ENCODE measurements at regions not wholly inside any gene's neighbourhood (a gene's known extent, or its start where the extent isn't known, plus 50 kb on each side); places are given as distances from the start of the nearest gene placed in this dataset.

DNA sequence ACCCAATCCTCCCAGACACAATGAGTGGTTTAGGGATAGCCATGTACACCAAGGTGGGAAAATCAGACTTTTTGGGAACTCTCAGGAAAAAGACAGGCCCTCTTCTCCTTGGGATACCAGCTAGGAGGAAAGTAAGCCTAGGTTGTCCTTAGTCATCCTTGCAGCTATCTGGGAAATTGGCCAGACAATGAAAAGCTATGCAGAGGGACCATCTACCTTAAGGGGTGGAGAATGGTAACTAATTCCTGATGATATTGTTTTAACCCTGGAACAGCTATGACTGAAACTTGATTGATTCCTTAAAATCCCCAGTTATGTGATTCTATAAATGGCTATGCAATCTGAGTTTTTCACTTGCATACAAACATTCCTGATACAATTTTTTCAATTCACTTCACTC is 88.9 kb upstream of the BNC2 start:
- no peaks in the 10 kb centered on the region for H3K9me3 ChIP-seq
- TF ChIP-seq EP300 (IDR thresholded peaks at IDR 0.05), result no peak
- TF ChIP-seq, protein P1, sequence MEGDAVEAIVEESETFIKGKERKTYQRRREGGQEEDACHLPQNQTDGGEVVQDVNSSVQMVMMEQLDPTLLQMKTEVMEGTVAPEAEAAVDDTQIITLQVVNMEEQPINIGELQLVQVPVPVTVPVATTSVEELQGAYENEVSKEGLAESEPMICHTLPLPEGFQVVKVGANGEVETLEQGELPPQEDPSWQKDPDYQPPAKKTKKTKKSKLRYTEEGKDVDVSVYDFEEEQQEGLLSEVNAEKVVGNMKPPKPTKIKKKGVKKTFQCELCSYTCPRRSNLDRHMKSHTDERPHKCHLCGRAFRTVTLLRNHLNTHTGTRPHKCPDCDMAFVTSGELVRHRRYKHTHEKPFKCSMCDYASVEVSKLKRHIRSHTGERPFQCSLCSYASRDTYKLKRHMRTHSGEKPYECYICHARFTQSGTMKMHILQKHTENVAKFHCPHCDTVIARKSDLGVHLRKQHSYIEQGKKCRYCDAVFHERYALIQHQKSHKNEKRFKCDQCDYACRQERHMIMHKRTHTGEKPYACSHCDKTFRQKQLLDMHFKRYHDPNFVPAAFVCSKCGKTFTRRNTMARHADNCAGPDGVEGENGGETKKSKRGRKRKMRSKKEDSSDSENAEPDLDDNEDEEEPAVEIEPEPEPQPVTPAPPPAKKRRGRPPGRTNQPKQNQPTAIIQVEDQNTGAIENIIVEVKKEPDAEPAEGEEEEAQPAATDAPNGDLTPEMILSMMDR (IDR thresholded peaks at IDR 0.05), result no peak
- TF ChIP-seq POLR2A (IDR thresholded peaks at IDR 0.05), result no peak
- no peaks in the 10 kb centered on the region for H3K27me3 ChIP-seq
- intact Hi-C loops (cut with DNase I), result no loop called here
- no peak overlapping the region for H3K27ac ChIP-seq
- no peak for DNase-seq
- H3K4me1 ChIP-seq (ENCODE audit: insufficient read depth), result no peaks in the 10 kb centered on the region
- H3K4me3 ChIP-seq, result no peak overlapping the region
- H3K36me3 ChIP-seq, result no peaks in the 10 kb centered on the region

DNA sequence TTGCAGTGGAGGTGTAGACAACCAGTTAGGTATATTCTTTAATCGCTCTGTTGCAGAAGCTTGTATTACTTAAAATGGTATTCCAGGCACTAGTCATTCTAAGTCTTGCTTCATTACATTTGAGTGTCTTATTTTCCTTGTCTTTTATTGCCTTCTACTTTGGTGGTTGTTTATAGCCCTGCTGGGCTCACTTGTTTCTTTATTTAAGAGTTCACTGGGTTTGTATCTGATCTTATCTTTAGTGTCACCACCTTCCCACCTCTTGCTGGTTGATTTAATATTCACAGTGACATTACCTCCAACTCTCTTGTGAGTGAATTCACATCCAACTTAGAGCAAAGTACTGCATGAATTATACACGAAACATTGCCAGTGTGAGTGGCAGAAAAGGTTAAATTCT is 83.6 kb upstream of the BNC2 start:
- no peaks in the 10 kb centered on the region for H3K4me1 ChIP-seq (ENCODE audit: insufficient read depth)
- TF ChIP-seq, protein P1 (IDR thresholded peaks at IDR 0.05), result no peak
- TF ChIP-seq POLR2A (IDR thresholded peaks at IDR 0.05) (no peak), EP300 (IDR thresholded peaks at IDR 0.05) (no peak)
- H3K36me3 ChIP-seq, result no peaks in the 10 kb centered on the region
- H3K27me3 ChIP-seq, result no peaks in the 10 kb centered on the region
- WGBS, 3 donors, result 89 to 91% (median 91%) methylated on average over 2 of the region's 2 CpGs
- no peak for DNase-seq
- H3K9me3 ChIP-seq, result no peaks in the 10 kb centered on the region
- H3K4me3 ChIP-seq, result no peak overlapping the region
- intact Hi-C loops (cut with DNase I), result loop anchor here in 1 of 4 donors (5.0 kb wide), 1 partner anchor 1578 kb away; no protein-coding TSS in a partner anchor
- H3K27ac ChIP-seq, result no peak overlapping the region

DNA sequence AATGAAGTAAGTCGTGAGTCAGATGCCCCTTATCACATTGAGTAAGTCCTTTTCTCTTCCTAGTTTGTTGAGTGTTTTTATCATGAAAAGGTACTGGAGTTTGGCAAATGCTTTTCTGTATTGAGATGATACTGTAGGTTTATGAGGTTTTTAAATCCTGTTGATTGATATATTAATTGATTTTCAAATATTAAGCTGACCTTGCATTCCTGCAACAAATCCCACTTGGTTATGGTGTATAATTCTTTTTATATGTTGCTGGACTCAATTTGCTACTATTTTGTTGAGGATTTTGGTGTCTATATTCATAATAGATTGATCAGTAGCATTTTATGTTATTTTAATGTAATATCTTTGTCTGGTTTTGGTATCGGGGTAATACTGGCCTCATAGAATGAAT is 81.0 kb upstream of the BNC2 start:
- no peaks in the 10 kb centered on the region for H3K27me3 ChIP-seq
- TF ChIP-seq EP300 (IDR thresholded peaks at IDR 0.05), result no peak
- TF ChIP-seq, protein P1 (IDR thresholded peaks at IDR 0.05), result no peak
- TF ChIP-seq POLR2A (IDR thresholded peaks at IDR 0.05), result no peak
- no peak overlapping the region for H3K4me3 ChIP-seq
- H3K4me1 ChIP-seq (ENCODE audit: insufficient read depth), result no peaks in the 10 kb centered on the region
- intact Hi-C loops (cut with DNase I), result loop anchor here in 1 of 4 donors (5.0 kb wide), 1 partner anchor 1581 kb away; no protein-coding TSS in a partner anchor
- WGBS, 3 donors, result 91 to 94% (median 92%) methylated on average over 2 of the region's 2 CpGs
- no peaks in the 10 kb centered on the region for H3K36me3 ChIP-seq
- no peaks in the 10 kb centered on the region for H3K9me3 ChIP-seq
- DNase-seq, result no peak
- no peak overlapping the region for H3K27ac ChIP-seq

DNA sequence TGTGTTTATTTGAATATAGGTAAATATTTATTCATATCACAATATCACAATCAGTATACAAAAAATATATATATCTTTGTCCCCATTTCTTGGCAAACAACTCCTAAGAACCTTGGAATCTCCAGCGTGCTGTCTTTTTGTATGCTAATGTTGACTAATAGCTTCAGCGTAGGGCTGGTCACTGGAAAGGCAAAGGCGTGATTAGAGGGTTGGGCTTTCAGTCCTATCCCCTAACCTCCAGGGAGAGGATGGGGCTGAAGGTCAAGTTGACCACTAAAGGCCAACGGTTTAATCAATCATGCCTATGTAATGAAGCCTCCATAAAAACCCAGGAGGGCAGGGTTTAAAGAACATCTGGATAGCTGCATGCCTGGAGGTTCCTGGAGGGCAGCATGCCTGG is 79.6 kb upstream of the BNC2 start:
- TF ChIP-seq EP300 (IDR thresholded peaks at IDR 0.05) (no peak), POLR2A (IDR thresholded peaks at IDR 0.05) (no peak)
- TF ChIP-seq, protein P1 (IDR thresholded peaks at IDR 0.05), result no peak
- no peak for DNase-seq
- intact Hi-C loops (cut with DNase I), result loop anchor here in 1 of 4 donors (5.0 kb wide), 1 partner anchor 1582 kb away; no protein-coding TSS in a partner anchor
- H3K27me3 ChIP-seq, result no peaks in the 10 kb centered on the region
- no peaks in the 10 kb centered on the region for H3K36me3 ChIP-seq
- H3K27ac ChIP-seq, result no peak overlapping the region
- H3K4me3 ChIP-seq, result no peak overlapping the region
- 55 to 58% (median 56%) methylated on average over 4 of the region's 4 CpGs for WGBS, 3 donors
- no peaks in the 10 kb centered on the region for H3K9me3 ChIP-seq
- H3K4me1 ChIP-seq (ENCODE audit: insufficient read depth), result no peaks in the 10 kb centered on the region
